GM12878 (cell line): ENCODE measurements at regions not wholly inside any gene's neighbourhood (a gene's known extent, or its start where the extent isn't known, plus 50 kb on each side); places are given as distances from the start of the nearest gene placed in this dataset.

ENCODE experiments used
- ATAC-seq: fragments of 200-7000 bp; cut with Tn5 transposase; 3 replicates; pipeline ENCODE4 v1.9.1; 2020; ENCODE audit warnings: mild to moderate bottlenecking, moderate library complexity
- BruUV-seq: library from RNA; stranded (reverse); fragments of 400-500 nt; replicated peaks from 2 replicates; lab custom pipeline; 2021; lab: Mats Ljungman, UMichigan
- CTCF ChIA-PET: fragments of 300-600 bp; sonication (Branson Sonifier 250); formaldehyde crosslinking; extraction: SDS; loops from one replicate; lab custom pipeline; 2021; ENCODE audit warnings: inconsistent platforms; lab: Yijun Ruan, JAX
- POLR2A ChIA-PET: fragments of 350-600 bp; formaldehyde crosslinking; extraction: SDS; loops from one replicate; lab custom pipeline; 2021; ENCODE audit warnings: inconsistent platforms; lab: Charles Lee
- RAD21 ChIA-PET: fragments of 300-600 bp; sonication (Branson Sonifier 250); formaldehyde crosslinking; loops from one replicate; lab custom pipeline; 2023; ENCODE audit warnings: antibody characterized with exemption; ENCODE audit not compliant: unreplicated experiment; lab: Charles Lee
- SMC1A ChIA-PET: fragments of 300-600 bp; sonication (Branson Sonifier 250); formaldehyde crosslinking; loops from one replicate; lab custom pipeline; 2023; ENCODE audit not compliant: unreplicated experiment, uncharacterized antibody; lab: Charles Lee
- DNase-seq: peaks from one replicate; pipeline ENCODE4 v3.0.0-alpha.2; 2011; ENCODE audit warnings: low read depth, low spot score
- FAIRE-seq: peaks from 3 replicates; lab custom pipeline; 2011; peaks lifted over from hg19 to GRCh38; lab: Jason Lieb, UNC
- H2AFZ ChIP-seq: 2 replicates; pipeline ENCODE4 v1.6.0; 2011; ENCODE audit warnings: low read depth, low read length, control low read depth; ENCODE audit not compliant: control insufficient read depth
- H3K27ac ChIP-seq: 2 replicates; pipeline ENCODE4 v1.5.1; 2011; ENCODE audit warnings: control low read depth; ENCODE audit not compliant: control insufficient read depth, insufficient read depth
- H3K27me3 ChIP-seq, 2 experiments: replicated peaks in 1 of 2; 2 replicates each; pipeline versions ENCODE4 v1.6.0 to v1.6.1; 2011; ENCODE audit warnings: low read length in 1 of 2; ENCODE audit not compliant: control insufficient read depth in 2 of 2, insufficient read depth in 2 of 2
- H3K36me3 ChIP-seq, 2 experiments: 2 replicates each; pipeline ENCODE4 v1.5.1; 2011; ENCODE audit warnings: low read length in 1 of 2; ENCODE audit not compliant: control insufficient read depth in 2 of 2, insufficient read depth in 2 of 2
- H3K4me1 ChIP-seq: 2 replicates; pipeline ENCODE4 v1.6.1; 2011; ENCODE audit warnings: mild to moderate bottlenecking, low read length, moderate library complexity, mixed read lengths; ENCODE audit not compliant: control insufficient read depth, insufficient read depth
- H3K4me2 ChIP-seq: 2 replicates; pipeline ENCODE4 v1.6.0; 2011; ENCODE audit warnings: control low read depth; ENCODE audit not compliant: control insufficient read depth, insufficient read depth
- H3K4me3 ChIP-seq: fragments of 200-600 bp; sonication (generic); 2 replicates; pipeline ENCODE4 v1.5.1; 2016
- H3K79me2 ChIP-seq: 2 replicates; pipeline ENCODE4 v1.6.0; 2011; ENCODE audit warnings: low read length; ENCODE audit not compliant: control insufficient read depth, insufficient read depth
- H3K9ac ChIP-seq: 2 replicates; pipeline ENCODE4 v1.8.0; 2011; ENCODE audit warnings: low read length, control low read depth, mixed read lengths; ENCODE audit not compliant: control insufficient read depth, insufficient read depth
- H3K9me3 ChIP-seq: replicated peaks from 3 replicates; pipeline ENCODE4 v1.5.1; 2011; ENCODE audit warnings: mild to moderate bottlenecking, low read length; ENCODE audit not compliant: control insufficient read depth, insufficient read depth
- H4K20me1 ChIP-seq: 2 replicates; pipeline ENCODE4 v1.6.0; 2011; ENCODE audit not compliant: control insufficient read depth, insufficient read depth
- BACH1 ChIP-seq: fragments of 450-650 bp; IDR thresholded peaks from 2 replicates; pipeline ENCODE4 v1.6.1; 2017; ENCODE audit warnings: mild to moderate bottlenecking, borderline replicate concordance
- EGR1 ChIP-seq, 2 experiments: IDR thresholded peaks; 1 replicate in 1 of 2; 2 replicates in 1 of 2; pipeline ENCODE4 v1.6.1; 2011 to 2012; ENCODE audit warnings: low read depth in 2 of 2, low read length in 2 of 2, borderline replicate concordance in 1 of 2, mild to moderate bottlenecking in 1 of 2, moderate library complexity in 1 of 2
- ESRRA ChIP-seq: IDR thresholded peaks from 2 replicates; pipeline ENCODE4 v1.6.1; 2012; ENCODE audit warnings: mild to moderate bottlenecking, low read length, improper control_type of control experiment
- EZH2 ChIP-seq: IDR thresholded peaks from 2 replicates; pipeline ENCODE4 v1.6.1; 2012; ENCODE audit warnings: low read depth, mild to moderate bottlenecking, control low read depth, inconsistent platforms, low read length, borderline replicate concordance; ENCODE audit not compliant: control insufficient read depth
- GATAD2B ChIP-seq: fragments of 450-650 bp; conservative IDR thresholded peaks from 2 replicates; pipeline ENCODE4 v1.6.1; 2017; ENCODE audit warnings: low read depth, mild to moderate bottlenecking, moderate library complexity
- HDAC6 ChIP-seq: fragments of 200-600 bp; sonication (generic); IDR thresholded peaks from one replicate; pipeline ENCODE4 v1.8.0; 2017; ENCODE audit warnings: antibody characterized with exemption; ENCODE audit not compliant: unreplicated experiment
- JUND ChIP-seq: IDR thresholded peaks from 2 replicates; pipeline ENCODE4 v1.6.1; 2012; ENCODE audit warnings: low read depth, mild to moderate bottlenecking, low read length, improper control_type of control experiment, moderate library complexity
- KLF5 ChIP-seq: fragments of 450-650 bp; IDR thresholded peaks from 2 replicates; pipeline ENCODE4 v1.6.1; 2014; ENCODE audit warnings: mild to moderate bottlenecking; ENCODE audit not compliant: partially characterized antibody
- MTA2 ChIP-seq: fragments of 450-650 bp; IDR thresholded peaks from 2 replicates; pipeline ENCODE4 v1.6.1; 2016; ENCODE audit warnings: low read depth, mild to moderate bottlenecking, moderate library complexity
- MYB ChIP-seq: fragments of 150-350 bp; IDR thresholded peaks from 2 replicates; pipeline ENCODE4 v1.6.1; 2014; ENCODE audit warnings: mild to moderate bottlenecking, low read depth, low read length, borderline replicate concordance
- NFYA ChIP-seq: IDR thresholded peaks from 2 replicates; pipeline ENCODE4 v1.6.1; 2011; ENCODE audit warnings: low read depth, mild to moderate bottlenecking, low read length, improper control_type of control experiment, borderline replicate concordance
- NR2F1 ChIP-seq: fragments of 450-650 bp; conservative IDR thresholded peaks from 2 replicates; pipeline ENCODE4 v1.6.1; 2017; ENCODE audit warnings: mild to moderate bottlenecking
- RAD51 ChIP-seq: fragments of 450-650 bp; IDR thresholded peaks from 2 replicates; pipeline ENCODE4 v1.6.1; 2016; ENCODE audit warnings: moderate library complexity, mild to moderate bottlenecking, inconsistent platforms
- RELA ChIP-seq: fragments of 450-650 bp; IDR thresholded peaks from 2 replicates; pipeline ENCODE4 v1.8.0; 2014; ENCODE audit warnings: borderline replicate concordance; ENCODE audit not compliant: partially characterized antibody
- RUNX3 ChIP-seq: IDR thresholded peaks from 2 replicates; pipeline ENCODE4 v1.6.1; 2012; ENCODE audit warnings: low read length, inconsistent platforms
- SUPT20H ChIP-seq: IDR thresholded peaks from 2 replicates; pipeline ENCODE4 v1.6.1; 2011; ENCODE audit warnings: low read depth, mild to moderate bottlenecking, low read length, moderate library complexity, borderline replicate concordance; ENCODE audit not compliant: control insufficient read depth
- TARDBP ChIP-seq: IDR thresholded peaks from 2 replicates; pipeline ENCODE4 v1.6.1; 2016; ENCODE audit warnings: borderline replicate concordance
- WGBS: methylation state at CpG from one replicate; pipeline ENCODE4 v1.1.6; 2016; ENCODE audit warnings: low lambda C conversion rate; ENCODE audit not compliant: insufficient replicate concordance, insufficient coverage; ENCODE audit errors: missing lambda C conversion rate; 5-methylcytosine and 5-hydroxymethylcytosine counted together
- in situ Hi-C: fragments of 300-500 bp; cut with MboI; formaldehyde crosslinking; loops from 9 replicates; pipeline ENCODE4 v1.14.3; 2018; ENCODE audit warnings: mixed read lengths
- intact Hi-C: fragments of 100-400 bp; cut with micrococcal nuclease; formaldehyde crosslinking; loops from one replicate; pipeline ENCODE4 v1.14.2; 2022; ENCODE audit not compliant: unreplicated experiment
- TF ChIP-seq, protein P1 (sequence below): fragments of 450-650 bp; formaldehyde crosslinking; IDR thresholded peaks from 2 replicates; pipeline ENCODE4 v1.4.0; 2022; ENCODE audit warnings: mild to moderate bottlenecking, moderate library complexity
- TF ChIP-seq, protein P2 (sequence below): fragments of 450-650 bp; conservative IDR thresholded peaks from 2 replicates; pipeline ENCODE4 v1.6.1; 2017; ENCODE audit warnings: mild to moderate bottlenecking, moderate library complexity
- TF ChIP-seq, protein P3 (sequence below): IDR thresholded peaks from 2 replicates; pipeline ENCODE4 v1.6.1; 2011; ENCODE audit warnings: borderline replicate concordance, low read depth, mild to moderate bottlenecking, moderate library complexity, mixed read lengths, low read length; ENCODE audit not compliant: insufficient read depth; ENCODE audit errors: extremely low read length

DNA sequence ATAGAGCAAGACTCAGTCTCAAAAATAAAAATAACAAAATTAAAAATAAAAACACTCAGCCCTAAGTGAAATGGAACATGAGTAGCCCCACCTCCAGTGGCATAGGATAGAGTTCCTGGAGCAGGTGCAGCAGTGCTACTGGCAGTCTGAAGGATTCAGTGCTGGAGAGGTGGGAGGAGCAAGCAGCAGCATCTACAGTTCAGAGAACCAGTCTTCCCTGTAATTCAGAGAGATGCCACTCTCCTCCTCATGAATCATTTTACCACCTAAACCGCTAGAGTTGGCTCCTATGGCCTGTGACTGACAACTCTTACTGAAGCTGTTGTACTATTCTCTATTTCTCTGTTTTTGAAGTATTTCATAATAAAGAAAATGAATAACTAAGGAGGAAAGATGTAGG is 56.0 kb upstream of the SMURF2 start:
- POLR2A ChIA-PET: no interaction called here
- in situ Hi-C loops (no loop called here), intact Hi-C loops (no loop called here)
- WGBS: 93% methylated on average over 1 of the region's 1 CpG
- no peaks in the 10 kb centered on the region for H3K27me3 ChIP-seq
- H3K79me2 ChIP-seq: no peaks in the 10 kb centered on the region
- BruUV-seq: no TSS peak
- no peak for DNase-seq
- H3K4me1 ChIP-seq: peaks cover 6% of the 10 kb centered on the region; the same call in 1 of the 2 replicates
- FAIRE-seq: no peak
- H3K36me3 ChIP-seq: no peaks in the 10 kb centered on the region
- H3K9me3 ChIP-seq: no peaks in the 10 kb centered on the region
- no peak overlapping the region for H3K27ac ChIP-seq
- RAD21 ChIA-PET: no interaction called here
- SMC1A ChIA-PET: interaction anchor here (0.7 kb wide), 1 partner anchor 9 kb away, joined by 3 read pairs; no protein-coding TSS in a partner anchor
- ATAC-seq: no peak
- TF ChIP-seq KLF5 (no peak), JUND (no peak), ESRRA (no peak), MYB (no peak), MTA2 (no peak), HDAC6 (no peak), NR2F1 (no peak), RELA (no peak), BACH1 (no peak), TARDBP (no peak), RUNX3 (no peak), EGR1 (IDR thresholded peaks at IDR 0.05; ENCODE audit: borderline replicate concordance in 1 of 2, low read depth in 2 of 2, low read length in 2 of 2) (no peak), SUPT20H (no peak), EZH2 (no peak), GATAD2B (no peak), NFYA (no peak), RAD51 (no peak)
- TF ChIP-seq, protein P1, sequence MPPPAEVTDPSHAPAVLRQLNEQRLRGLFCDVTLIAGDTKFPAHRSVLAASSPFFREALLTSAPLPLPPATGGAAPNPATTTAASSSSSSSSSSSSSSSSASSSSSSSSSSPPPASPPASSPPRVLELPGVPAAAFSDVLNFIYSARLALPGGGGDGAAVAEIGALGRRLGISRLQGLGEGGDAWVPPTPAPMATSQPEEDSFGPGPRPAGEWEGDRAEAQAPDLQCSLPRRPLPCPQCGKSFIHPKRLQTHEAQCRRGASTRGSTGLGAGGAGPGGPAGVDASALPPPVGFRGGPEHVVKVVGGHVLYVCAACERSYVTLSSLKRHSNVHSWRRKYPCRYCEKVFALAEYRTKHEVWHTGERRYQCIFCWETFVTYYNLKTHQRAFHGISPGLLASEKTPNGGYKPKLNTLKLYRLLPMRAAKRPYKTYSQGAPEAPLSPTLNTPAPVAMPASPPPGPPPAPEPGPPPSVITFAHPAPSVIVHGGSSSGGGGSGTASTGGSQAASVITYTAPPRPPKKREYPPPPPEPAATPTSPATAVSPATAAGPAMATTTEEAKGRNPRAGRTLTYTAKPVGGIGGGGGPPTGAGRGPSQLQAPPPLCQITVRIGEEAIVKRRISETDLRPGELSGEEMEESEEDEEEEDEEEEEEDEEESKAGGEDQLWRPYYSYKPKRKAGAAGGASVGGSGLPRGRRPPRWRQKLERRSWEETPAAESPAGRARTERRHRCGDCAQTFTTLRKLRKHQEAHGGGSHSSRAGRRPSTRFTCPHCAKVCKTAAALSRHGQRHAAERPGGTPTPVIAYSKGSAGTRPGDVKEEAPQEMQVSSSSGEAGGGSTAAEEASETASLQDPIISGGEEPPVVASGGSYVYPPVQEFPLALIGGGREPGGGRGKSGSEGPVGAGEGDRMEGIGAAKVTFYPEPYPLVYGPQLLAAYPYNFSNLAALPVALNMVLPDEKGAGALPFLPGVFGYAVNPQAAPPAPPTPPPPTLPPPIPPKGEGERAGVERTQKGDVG (CRISPR knock-in tag): no peak
- TF ChIP-seq, protein P2, sequence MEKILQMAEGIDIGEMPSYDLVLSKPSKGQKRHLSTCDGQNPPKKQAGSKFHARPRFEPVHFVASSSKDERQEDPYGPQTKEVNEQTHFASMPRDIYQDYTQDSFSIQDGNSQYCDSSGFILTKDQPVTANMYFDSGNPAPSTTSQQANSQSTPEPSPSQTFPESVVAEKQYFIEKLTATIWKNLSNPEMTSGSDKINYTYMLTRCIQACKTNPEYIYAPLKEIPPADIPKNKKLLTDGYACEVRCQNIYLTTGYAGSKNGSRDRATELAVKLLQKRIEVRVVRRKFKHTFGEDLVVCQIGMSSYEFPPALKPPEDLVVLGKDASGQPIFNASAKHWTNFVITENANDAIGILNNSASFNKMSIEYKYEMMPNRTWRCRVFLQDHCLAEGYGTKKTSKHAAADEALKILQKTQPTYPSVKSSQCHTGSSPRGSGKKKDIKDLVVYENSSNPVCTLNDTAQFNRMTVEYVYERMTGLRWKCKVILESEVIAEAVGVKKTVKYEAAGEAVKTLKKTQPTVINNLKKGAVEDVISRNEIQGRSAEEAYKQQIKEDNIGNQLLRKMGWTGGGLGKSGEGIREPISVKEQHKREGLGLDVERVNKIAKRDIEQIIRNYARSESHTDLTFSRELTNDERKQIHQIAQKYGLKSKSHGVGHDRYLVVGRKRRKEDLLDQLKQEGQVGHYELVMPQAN: no peak
- TF ChIP-seq, protein P3, sequence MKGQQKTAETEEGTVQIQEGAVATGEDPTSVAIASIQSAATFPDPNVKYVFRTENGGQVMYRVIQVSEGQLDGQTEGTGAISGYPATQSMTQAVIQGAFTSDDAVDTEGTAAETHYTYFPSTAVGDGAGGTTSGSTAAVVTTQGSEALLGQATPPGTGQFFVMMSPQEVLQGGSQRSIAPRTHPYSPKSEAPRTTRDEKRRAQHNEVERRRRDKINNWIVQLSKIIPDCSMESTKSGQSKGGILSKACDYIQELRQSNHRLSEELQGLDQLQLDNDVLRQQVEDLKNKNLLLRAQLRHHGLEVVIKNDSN: no peak
- CTCF ChIA-PET: no interaction called here
- H3K9ac ChIP-seq: no peak overlapping the region
- H3K4me2 ChIP-seq: no peak overlapping the region
- H2AFZ ChIP-seq: no peak overlapping the region
- no peaks in the 10 kb centered on the region for H4K20me1 ChIP-seq
- H3K4me3 ChIP-seq: no peak overlapping the region
